SW 1271 (cell line): ENCODE measurements at regions not wholly inside any gene's neighbourhood (a gene's known extent, or its start where the extent isn't known, plus 50 kb on each side); places are given as distances from the start of the nearest gene placed in this dataset.
A peak's percentile ranks its signal among the peaks of the same experiment; 100 is the strongest.
"Not testable (repeated sequence)": the region's sequence is repeated elsewhere in the genome, so short reads cannot be mapped to it uniquely, and the experiment has no call there.

Experiments
- DNase-seq, 2 experiments: peaks; one replicate each; lab custom pipeline; 2025; lab: John Stamatoyannopoulos, UW

- DNase-seq = no peak
Observed at GRCh38 chr10:16231734-16232435, 204.9 kb upstream of the PTER start.

- DNase-seq = no peak
Observed at GRCh38 chr10:16232441-16232840, 204.4 kb upstream of the PTER start.

GRCh38 chr10:16234916-16235315 lies 201.9 kb upstream of the PTER start:
- no peak for DNase-seq

GRCh38 chr10:16242446-16242845 lies 194.4 kb upstream of the PTER start:
- no peak for DNase-seq

- no peak for DNase-seq
Observed at GRCh38 chr10:16242859-16243613, 193.8 kb upstream of the PTER start.

GRCh38 chr10:16250136-16250535 lies 186.7 kb upstream of the PTER start:
- DNase-seq = not testable (repeated sequence)

GRCh38 chr10:16256336-16256735 lies 180.5 kb upstream of the PTER start:
- no peak for DNase-seq

GRCh38 chr10:16258291-16259040 lies 178.3 kb upstream of the PTER start:
- DNase-seq = no peak

- no peak for DNase-seq
Observed at GRCh38 chr10:16259726-16260125, 177.1 kb upstream of the PTER start.

GRCh38 chr10:16260388-16260787 lies 176.4 kb upstream of the PTER start:
- no peak for DNase-seq

- no peak for DNase-seq
Observed at GRCh38 chr10:16271571-16271970, 165.2 kb upstream of the PTER start.

GRCh38 chr10:16274911-16275310 lies 161.9 kb upstream of the PTER start:
- DNase-seq = no peak

GRCh38 chr10:16280595-16280994 lies 156.2 kb upstream of the PTER start:
- DNase-seq = no peak

GRCh38 chr10:16292366-16292765 lies 144.4 kb upstream of the PTER start:
- no peak for DNase-seq

- no peak for DNase-seq
Observed at GRCh38 chr10:16297069-16297468, 139.7 kb upstream of the PTER start.

- no peak for DNase-seq
Observed at GRCh38 chr10:16297642-16298041, 139.2 kb upstream of the PTER start.

GRCh38 chr10:16304311-16304710 lies 132.5 kb upstream of the PTER start:
- DNase-seq = no peak

- DNase-seq = no peak
Observed at GRCh38 chr10:16310440-16310839, 126.4 kb upstream of the PTER start.

- DNase-seq = peak in 1 of 2 experiments; percentile 4
Observed at GRCh38 chr10:16314259-16314658, 122.6 kb upstream of the PTER start.

- no peak for DNase-seq
Observed at GRCh38 chr10:16316733-16317390, 119.9 kb upstream of the PTER start.

- no peak for DNase-seq
Observed at GRCh38 chr10:16341637-16342036, 95.2 kb upstream of the PTER start.

- no peak for DNase-seq
Observed at GRCh38 chr10:16348891-16349290, 87.9 kb upstream of the PTER start.
